HG03060 (cell line): ENCODE measurements at regions not wholly inside any gene's neighbourhood (a gene's known extent, or its start where the extent isn't known, plus 50 kb on each side); places are given as distances from the start of the nearest gene placed in this dataset.

ENCODE experiments used
- ATAC-seq: cut with Tn5 transposase; IDR thresholded peaks from one replicate; pipeline ENCODE4 v1.9.1; 2021; ENCODE audit warnings: low read depth, moderate number of reproducible peaks; ENCODE audit not compliant: unreplicated experiment

- ATAC-seq, result no peak
Observed at GRCh38 chr2:42942214-42942989, 150.0 kb upstream of the HAAO start.

- ATAC-seq, result no peak
Observed at GRCh38 chr2:42941633-42942176, 149.3 kb upstream of the HAAO start.

DNA sequence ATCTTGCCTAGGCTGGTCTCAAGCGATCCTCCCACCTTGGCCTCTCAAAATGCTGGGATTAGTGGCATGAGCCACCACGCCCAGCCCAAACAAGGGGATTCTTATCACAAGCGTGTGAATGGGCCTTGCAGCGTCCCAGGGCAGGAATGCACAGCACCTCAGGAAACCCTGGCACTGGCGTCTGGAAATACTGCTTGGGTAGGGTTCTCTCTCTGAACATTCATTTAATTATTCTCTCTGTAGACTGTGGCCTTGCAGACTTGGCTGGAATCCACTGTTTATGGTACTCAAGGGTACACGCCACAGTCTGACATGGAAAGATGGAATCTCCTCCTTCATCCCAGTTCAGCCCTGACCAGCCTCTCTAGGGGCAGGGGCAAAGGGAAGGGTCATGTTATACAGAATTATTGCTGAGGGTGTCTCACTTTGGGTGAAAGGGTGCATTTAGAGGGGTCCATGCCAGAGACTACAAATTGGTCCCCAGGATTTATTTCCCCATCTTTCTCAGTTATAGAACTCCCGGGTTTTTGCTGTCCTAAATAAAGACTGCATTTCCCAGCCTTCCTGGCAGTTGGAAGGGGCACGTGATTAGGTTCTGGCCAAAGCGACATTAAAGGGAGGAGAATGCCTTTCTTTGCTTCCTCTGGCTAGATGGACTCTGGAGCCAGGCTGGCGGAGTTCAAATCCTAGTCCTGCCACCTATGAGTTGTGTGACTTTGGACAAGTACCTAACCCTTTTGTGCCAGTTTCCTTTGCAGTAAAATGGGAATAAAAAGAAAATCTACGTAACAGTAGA lies 147.2 kb upstream of the HAAO start:
- no peak for ATAC-seq

GRCh38 chr2:42938671-42939370 lies 146.4 kb upstream of the HAAO start:
- ATAC-seq, result no peak

GRCh38 chr2:42937171-42937875 lies 144.9 kb upstream of the HAAO start:
- ATAC-seq, result no peak

DNA sequence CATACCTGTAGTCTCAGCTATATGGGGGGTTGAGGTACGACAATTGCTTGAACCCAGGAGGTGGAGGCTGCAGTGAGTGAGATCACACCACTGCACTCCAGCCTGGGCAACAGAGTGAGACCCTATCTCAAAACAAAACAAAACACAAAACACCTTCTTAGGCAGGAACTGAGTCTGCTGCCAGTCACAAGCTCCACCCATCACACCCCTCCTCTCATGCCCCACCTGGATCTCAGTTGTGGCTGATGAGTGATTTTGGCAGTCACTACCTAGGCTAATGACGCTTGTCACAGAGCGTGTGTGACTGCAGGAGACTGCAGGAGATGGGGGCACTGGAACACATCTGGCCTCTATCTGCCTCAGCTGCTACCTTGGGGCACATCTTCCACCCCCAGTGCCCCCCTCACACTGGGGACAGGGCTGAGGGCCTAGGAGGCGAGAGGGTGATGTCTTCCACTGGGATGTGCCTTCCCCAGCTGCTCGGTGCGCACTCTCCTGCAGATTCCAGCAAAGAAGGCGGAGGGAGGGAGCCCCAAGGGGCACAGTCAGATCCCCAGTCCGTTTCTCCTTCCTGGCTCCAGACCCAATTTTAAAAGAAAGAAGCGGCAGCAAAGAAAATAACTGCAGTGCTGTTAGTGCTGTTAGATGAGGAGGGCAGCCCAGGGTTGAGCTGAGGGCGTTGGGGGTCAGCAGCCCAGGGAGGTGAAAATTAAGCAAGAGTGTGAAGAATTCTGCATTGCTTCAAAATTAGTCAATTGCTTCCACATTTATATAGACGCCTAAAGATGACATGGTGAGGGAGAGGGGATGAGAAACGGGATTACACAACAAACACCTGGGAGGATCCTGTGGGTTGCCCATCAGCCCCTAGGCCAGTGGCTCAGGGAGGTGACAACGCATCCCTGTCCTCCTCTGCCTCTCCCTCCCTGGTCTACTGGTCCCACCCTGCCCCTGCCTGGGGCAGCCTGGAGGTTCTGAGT lies 143.6 kb upstream of the HAAO start:
- ATAC-seq, result no peak

DNA sequence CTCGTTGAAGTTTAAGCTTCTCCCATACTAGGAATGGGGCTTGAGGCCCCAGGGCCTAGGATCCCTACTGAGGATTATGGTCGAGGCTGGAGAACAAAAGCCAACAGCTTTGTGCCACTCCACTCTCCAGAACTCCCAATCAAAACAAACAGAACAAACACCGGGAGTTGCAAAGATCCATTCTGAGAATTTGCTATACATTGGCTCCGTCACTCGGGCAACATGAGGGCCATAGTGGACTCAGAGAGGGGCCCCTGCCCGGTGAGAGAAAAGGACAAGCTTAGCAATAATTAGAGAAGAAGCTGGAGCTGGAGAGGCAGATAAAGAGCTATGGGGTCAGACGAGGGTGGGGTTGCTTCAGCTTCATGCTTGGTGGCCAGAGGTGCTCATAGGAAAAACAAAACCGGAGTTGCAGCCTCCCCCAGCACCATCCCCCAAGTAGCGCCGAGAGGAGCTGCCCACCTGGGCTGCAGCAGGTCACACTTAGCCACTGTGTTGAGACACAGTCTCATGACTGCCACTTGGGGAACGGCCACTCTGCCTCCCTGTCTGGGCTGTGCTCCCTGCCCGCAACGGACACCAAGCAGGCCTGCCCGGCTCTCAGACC lies 142.3 kb upstream of the HAAO start:
- no peak for ATAC-seq

GRCh38 chr2:42933824-42934254 lies 141.5 kb upstream of the HAAO start:
- ATAC-seq, result no peak

DNA sequence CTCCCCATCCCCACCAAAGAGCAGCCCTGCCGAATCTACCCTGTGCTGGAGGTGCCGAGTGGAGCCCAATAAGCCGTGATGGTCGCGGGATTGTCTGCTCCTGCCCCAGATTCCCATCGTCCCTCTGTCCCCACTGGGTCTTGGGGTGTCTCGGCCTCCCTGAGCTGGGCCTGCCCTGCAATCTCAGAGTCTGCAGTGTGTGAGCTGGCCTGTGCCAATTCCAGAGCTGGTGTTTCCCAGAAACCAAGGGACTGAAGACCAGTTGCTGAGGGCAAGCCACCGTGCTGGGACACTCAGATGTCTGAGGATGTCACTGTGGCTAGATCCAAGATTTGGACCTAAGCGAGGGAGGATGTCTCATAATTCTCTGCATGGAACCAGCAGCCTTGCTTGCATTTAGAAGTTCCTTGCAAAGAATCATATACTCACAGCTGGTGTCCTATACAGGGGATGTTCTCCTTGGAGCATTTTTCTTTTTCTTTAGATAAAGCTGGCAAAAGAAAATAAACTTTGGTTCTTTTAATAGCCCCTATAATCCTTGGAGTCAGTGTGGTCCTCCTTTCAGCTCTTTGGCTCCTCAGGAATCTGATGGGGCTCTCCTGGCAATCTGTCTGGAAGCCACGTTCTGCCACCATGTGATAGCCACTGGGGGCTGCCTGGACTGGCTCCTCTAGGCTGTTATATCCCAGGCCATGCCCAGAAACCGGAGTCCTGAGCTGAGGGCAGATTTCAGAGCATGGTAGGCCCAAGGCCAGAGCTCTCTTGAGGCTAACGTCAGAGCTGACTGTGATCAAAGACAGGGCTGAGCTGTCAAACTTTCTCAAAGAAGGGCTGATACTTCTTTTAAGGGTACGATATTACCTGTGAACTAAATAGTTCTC lies 140.1 kb upstream of the HAAO start:
- no peak for ATAC-seq

DNA sequence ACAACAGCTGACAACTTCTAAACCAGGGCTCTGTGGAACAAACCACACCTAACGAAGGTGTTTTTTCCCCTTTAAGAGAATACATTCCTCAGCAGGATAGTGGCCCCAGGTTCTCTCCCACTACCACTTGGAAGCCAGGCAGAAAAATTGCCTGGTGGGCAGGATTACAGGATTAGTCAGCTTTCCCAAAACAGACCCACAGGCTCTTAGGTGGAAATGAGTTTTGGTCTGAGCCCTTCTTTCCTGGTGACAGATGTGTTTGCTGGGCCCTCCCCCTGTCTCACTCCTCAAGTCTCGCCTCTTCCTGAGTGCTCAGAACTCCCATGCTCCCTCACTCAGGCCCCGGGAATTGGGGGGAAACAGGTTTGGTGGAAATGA lies 139.4 kb upstream of the HAAO start:
- ATAC-seq, result no peak

DNA sequence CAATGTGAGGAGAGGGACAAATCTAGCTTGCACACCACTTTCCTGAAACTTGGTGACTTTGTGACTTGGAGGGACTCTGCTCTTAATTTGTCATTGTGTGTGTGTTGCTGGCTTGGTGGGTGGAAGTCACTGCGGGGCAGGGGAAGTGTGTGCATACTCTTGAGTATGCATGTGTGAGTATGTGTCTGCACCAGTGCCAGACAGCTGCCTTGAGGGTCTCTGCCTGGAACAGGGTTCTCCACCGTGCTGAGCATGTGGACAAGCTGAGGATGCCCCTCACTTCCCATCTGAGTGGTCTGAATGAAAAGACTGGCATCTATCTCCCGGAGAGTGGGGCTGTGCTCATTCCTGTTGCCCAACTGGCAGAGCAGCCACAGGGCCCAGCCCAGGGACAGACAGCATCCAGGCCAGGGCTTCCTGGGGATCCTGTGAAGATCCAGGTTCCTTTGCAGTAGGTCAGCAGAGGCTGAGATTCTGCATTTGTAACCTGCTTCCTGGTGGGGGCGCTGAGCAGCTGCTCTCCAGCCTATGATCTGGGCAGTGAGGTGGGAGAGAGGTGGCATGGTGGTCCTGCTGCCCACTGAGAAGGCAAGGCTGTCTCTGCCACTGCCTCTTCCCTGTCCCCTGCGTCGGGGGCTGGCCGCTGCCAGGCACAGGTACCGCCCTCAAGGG lies 138.9 kb upstream of the HAAO start:
- no peak for ATAC-seq

GRCh38 chr2:42930025-42930581 lies 137.7 kb upstream of the HAAO start:
- no peak for ATAC-seq

DNA sequence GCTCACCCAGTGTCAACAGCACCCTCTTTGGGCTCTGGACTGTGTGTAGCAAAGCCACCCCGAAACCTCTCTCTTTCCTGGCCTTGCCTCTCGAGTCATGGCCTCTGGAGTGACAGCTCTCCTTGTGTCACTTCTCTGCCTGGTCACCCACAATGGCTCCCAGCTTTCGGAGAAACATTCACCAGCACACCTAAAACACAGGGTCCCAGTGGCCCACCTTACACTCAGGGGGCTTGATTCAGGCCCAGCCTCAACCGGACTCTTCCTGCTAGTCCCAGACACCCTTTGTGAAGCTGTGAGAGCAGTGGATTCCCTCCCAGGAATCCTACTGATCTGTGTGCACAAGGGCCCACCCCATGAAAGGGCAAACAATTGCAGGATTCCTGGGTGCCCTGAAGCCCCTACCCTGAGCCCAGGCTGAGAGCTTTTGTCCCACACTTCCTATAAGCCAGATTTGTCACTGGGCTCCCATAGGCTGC lies 137.2 kb upstream of the HAAO start:
- ATAC-seq, result no peak

- ATAC-seq, result no peak
Observed at GRCh38 chr2:42928692-42929545, 136.5 kb upstream of the HAAO start.

DNA sequence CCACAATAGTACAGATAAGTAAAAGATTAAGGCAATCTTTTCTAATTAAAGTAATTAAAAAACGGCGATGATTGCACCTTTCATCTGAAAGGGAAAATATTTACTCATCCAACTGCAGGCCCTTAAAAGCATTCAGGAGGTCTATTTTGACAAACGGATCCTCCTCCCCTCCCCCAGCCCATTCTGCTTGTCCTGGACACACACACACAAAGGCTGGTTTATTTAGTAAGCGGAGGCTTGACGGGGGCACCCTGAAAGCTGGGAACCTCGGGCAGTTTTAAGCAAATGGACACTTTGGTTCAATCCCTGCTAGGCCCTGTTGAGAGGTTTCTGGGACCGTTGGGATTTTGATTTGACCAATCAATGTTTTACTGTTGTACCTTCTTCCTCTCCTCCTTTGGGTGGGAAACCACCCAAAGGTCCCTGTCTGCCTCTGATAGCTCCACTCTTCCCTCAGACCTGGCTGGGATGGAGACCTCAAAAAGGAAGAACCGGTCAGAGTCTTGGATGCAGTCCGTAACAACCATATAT lies 135.8 kb upstream of the HAAO start:
- no peak for ATAC-seq
